Glutamatergic neuron (in vitro differentiated cells): ENCODE measurements at regions not wholly inside any gene's neighbourhood (a gene's known extent, or its start where the extent isn't known, plus 50 kb on each side); places are given as distances from the start of the nearest gene placed in this dataset.
"Not testable (repeated sequence)": the region's sequence is repeated elsewhere in the genome, so short reads cannot be mapped to it uniquely, and the experiment has no call there.

Source experiments
- DNase-seq: peaks from one replicate; pipeline ENCODE4 v3.0.0; 2022
- H3K27ac Mint-ChIP-seq: one replicate; pipeline ENCODE4 v1.8.0; 2020; ENCODE audit warnings: mild to moderate bottlenecking, mixed read lengths, inconsistent platforms; ENCODE audit not compliant: unreplicated experiment
- H3K27me3 Mint-ChIP-seq: one replicate; pipeline ENCODE4 v1.8.0; 2020; ENCODE audit warnings: mild to moderate bottlenecking, moderate library complexity, mixed read lengths, inconsistent platforms; ENCODE audit not compliant: unreplicated experiment
- H3K36me3 Mint-ChIP-seq: one replicate; pipeline ENCODE4 v1.8.0; 2020; ENCODE audit warnings: mild to moderate bottlenecking, mixed read lengths, inconsistent platforms; ENCODE audit not compliant: unreplicated experiment
- H3K4me1 Mint-ChIP-seq: one replicate; pipeline ENCODE4 v1.8.0; 2020; ENCODE audit warnings: mild to moderate bottlenecking, low read depth, mixed read lengths, inconsistent platforms; ENCODE audit not compliant: unreplicated experiment
- H3K4me3 Mint-ChIP-seq: one replicate; pipeline ENCODE4 v1.8.0; 2020; ENCODE audit warnings: mild to moderate bottlenecking, mixed read lengths, inconsistent platforms; ENCODE audit not compliant: unreplicated experiment
- H3K9me3 Mint-ChIP-seq: one replicate; pipeline ENCODE4 v1.8.0; 2020; ENCODE audit warnings: mild to moderate bottlenecking, moderate library complexity, mixed read lengths, inconsistent platforms; ENCODE audit not compliant: unreplicated experiment
- TF ChIP-seq, protein P1 (sequence below): fragments of 200-600 bp; sonication (generic); IDR thresholded peaks from one replicate; pipeline ENCODE4 v1.5.0; 2021; ENCODE audit not compliant: partially characterized antibody, unreplicated experiment

DNA sequence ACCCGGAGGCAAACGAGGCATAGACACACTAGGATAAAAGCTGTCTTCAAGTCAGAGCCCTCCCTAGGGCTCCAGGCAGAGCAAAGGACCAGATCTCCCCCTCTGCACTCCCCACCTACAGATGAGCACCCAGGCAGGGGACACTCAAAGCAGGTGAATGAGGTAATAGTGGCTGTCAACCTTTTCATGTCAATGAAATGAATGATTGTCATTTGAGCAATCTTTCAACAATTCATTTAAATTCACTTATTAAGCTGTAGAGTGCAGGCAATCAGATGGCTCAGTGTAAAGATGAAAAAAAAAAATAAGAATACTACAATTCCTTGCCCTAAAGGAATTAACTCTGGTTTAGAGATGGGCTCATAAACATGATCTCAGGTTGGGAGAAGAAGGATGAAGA is 427.8 kb upstream of the ISX start:
- Mint-ChIP-seq H3K4me3 (no peak overlapping the region), H3K9me3 (peaks cover 5% of the 10 kb centered on the region), H3K27me3 (peaks cover 2% of the 10 kb centered on the region), H3K36me3 (no peaks in the 10 kb centered on the region), H3K27ac (no peak overlapping the region), H3K4me1 (no peaks in the 10 kb centered on the region)
- TF ChIP-seq, protein P1, sequence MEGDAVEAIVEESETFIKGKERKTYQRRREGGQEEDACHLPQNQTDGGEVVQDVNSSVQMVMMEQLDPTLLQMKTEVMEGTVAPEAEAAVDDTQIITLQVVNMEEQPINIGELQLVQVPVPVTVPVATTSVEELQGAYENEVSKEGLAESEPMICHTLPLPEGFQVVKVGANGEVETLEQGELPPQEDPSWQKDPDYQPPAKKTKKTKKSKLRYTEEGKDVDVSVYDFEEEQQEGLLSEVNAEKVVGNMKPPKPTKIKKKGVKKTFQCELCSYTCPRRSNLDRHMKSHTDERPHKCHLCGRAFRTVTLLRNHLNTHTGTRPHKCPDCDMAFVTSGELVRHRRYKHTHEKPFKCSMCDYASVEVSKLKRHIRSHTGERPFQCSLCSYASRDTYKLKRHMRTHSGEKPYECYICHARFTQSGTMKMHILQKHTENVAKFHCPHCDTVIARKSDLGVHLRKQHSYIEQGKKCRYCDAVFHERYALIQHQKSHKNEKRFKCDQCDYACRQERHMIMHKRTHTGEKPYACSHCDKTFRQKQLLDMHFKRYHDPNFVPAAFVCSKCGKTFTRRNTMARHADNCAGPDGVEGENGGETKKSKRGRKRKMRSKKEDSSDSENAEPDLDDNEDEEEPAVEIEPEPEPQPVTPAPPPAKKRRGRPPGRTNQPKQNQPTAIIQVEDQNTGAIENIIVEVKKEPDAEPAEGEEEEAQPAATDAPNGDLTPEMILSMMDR: no peak
- DNase-seq: no peak

DNA sequence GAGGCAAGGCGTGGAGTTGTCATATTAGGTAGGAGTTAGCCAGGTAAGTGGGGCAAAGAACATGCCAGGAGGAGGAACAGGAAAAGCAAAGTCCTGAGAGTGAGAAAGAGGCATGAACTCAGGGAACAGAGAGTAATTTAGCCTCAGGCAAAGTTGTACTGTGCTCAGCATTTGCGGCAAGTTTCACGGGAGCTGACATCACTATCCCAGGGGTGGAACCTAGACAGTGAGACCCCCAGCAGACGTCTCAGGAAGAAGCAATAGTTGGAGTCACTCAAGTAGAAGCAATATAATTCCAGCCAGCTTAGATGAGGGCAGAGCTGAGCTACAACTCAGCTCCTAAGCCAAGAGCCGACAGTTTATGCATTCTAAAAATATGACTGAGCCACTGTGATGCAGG is 426.0 kb upstream of the ISX start:
- Mint-ChIP-seq H3K4me3 (no peak overlapping the region), H3K4me1 (no peaks in the 10 kb centered on the region), H3K36me3 (no peaks in the 10 kb centered on the region), H3K27ac (no peak overlapping the region), H3K9me3 (peaks cover 5% of the 10 kb centered on the region), H3K27me3 (peaks cover 2% of the 10 kb centered on the region)
- TF ChIP-seq, protein P1: no peak
- no peak for DNase-seq

DNA sequence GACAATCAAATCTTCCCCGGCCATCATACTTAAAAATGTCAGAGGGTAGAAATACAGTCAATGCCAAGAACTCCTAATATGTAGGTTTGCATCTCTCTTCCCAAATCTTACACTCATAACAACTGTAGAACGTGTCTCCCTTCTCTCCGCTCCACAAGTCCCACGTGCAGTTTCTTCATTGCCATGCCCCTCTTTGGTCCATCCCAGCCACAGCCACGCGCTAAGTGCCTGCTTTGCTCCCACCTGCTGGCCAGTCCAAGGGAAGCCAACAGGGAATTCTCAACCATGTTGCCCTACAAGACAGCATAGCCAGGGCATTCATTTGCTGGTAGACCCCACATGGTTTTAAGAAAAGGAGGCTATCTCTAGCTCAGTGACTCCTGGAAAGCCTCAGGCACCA is 420.6 kb upstream of the ISX start:
- no peaks in the 10 kb centered on the region for H3K9me3 Mint-ChIP-seq
- DNase-seq: no peak
- H3K4me1 Mint-ChIP-seq: no peaks in the 10 kb centered on the region
- no peaks in the 10 kb centered on the region for H3K27me3 Mint-ChIP-seq
- TF ChIP-seq, protein P1: no peak
- H3K27ac Mint-ChIP-seq: no peak overlapping the region
- no peak overlapping the region for H3K4me3 Mint-ChIP-seq
- H3K36me3 Mint-ChIP-seq: no peaks in the 10 kb centered on the region

DNA sequence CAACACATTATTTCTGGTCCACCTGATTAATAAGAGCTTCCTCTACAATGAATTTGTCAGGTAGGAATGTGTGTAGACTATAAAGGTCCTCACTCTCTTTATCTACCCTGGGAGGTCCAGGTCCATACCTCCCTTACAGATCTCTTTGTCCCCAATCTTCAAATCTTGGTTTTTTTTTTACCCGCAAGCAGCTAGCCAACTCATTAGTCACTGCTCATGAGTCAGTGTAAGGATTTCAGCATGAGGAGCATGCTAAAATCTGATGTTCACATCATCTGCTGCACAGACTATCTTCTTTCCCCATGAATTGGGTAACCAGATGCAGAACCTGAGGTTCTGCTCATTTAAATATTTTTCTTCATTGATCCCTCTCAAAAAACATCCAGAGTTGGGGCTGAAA is 397.0 kb upstream of the ISX start:
- Mint-ChIP-seq H3K36me3 (no peaks in the 10 kb centered on the region), H3K27ac (no peak overlapping the region), H3K4me3 (no peak overlapping the region), H3K9me3 (no peaks in the 10 kb centered on the region), H3K4me1 (no peaks in the 10 kb centered on the region), H3K27me3 (no peaks in the 10 kb centered on the region)
- DNase-seq: no peak
- TF ChIP-seq, protein P1: no peak

DNA sequence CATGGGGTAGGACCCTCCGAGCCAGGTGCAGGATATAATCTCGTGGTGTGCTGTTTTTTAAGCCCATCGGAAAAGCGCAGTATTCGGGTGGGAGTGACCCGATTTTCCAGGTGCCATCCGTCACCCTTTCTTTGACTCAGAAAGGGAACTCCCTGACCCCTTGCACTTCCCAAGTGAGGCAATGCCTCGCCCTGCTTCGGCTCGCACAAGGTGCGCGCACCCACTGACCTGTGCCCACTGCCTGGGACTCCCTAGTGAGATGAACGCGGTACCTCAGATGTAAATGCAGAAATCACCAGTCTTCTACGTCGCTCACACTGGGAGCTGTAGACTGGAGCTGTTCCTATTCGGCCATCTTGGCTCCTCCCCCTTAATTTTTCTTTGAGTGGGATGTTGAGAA is 382.9 kb upstream of the ISX start:
- not testable (repeated sequence) for H3K27me3 Mint-ChIP-seq, H3K4me3 Mint-ChIP-seq, DNase-seq, H3K27ac Mint-ChIP-seq, H3K9me3 Mint-ChIP-seq, H3K36me3 Mint-ChIP-seq
- peaks cover 24% of the 10 kb centered on the region for H3K4me1 Mint-ChIP-seq

DNA sequence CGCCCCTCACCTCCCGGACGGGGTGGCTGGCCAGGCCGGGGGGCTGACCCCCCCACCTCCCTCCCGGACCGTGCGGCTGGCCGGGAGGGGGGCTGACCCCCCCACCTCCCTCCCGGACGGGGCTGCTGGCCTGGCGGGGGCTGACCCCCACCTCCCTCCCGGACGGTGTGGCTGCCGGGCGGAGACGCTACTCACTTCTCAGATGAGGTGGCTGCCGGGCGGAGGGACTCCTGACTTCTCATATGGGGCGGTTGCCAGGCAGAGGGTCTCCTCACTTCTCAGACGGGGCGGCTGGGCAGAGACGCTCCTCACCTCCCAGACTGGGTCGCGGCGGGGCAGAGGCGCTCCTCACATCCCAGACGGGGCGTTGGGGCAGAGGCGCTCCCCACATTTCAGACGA is 381.7 kb upstream of the ISX start:
- H3K4me1 Mint-ChIP-seq: peaks cover 30% of the 10 kb centered on the region
- H3K9me3 Mint-ChIP-seq, H3K36me3 Mint-ChIP-seq, H3K27ac Mint-ChIP-seq, H3K4me3 Mint-ChIP-seq, DNase-seq, H3K27me3 Mint-ChIP-seq: not testable (repeated sequence)
